Neuronal stem cell (in vitro differentiated cells): ENCODE measurements at regions not wholly inside any gene's neighbourhood (a gene's known extent, or its start where the extent isn't known, plus 50 kb on each side); places are given as distances from the start of the nearest gene placed in this dataset.

Experiments used
- DNase-seq: peaks from one replicate; pipeline ENCODE4 v3.0.0-alpha.2; 2013; ENCODE audit warnings: low spot score
- H2AFZ ChIP-seq: one replicate; pipeline ENCODE4 v1.6.1; 2013; ENCODE audit warnings: mild to moderate bottlenecking, low read length, inconsistent platforms
- H2AK5ac ChIP-seq: 2 replicates; pipeline ENCODE4 v1.6.1; 2013; ENCODE audit warnings: low read depth, mild to moderate bottlenecking, inconsistent platforms, low read length, moderate library complexity, mixed read lengths
- H2BK120ac ChIP-seq: 2 replicates; pipeline ENCODE4 v1.6.1; 2013; ENCODE audit warnings: low read depth, mild to moderate bottlenecking, inconsistent platforms, low read length, moderate library complexity, mixed read lengths
- H2BK12ac ChIP-seq: one replicate; pipeline ENCODE4 v1.6.1; 2013; ENCODE audit warnings: low read length, inconsistent platforms
- H2BK15ac ChIP-seq: 2 replicates; pipeline ENCODE4 v1.6.1; 2013; ENCODE audit warnings: mild to moderate bottlenecking, low read length, inconsistent platforms, mixed read lengths
- H2BK5ac ChIP-seq: one replicate; pipeline ENCODE4 v1.6.1; 2013; ENCODE audit warnings: inconsistent platforms, mild to moderate bottlenecking, low read length, moderate library complexity
- H3K14ac ChIP-seq: one replicate; pipeline ENCODE4 v1.6.1; 2013; ENCODE audit warnings: low read length, inconsistent platforms
- H3K18ac ChIP-seq: 2 replicates; pipeline ENCODE4 v1.6.1; 2013; ENCODE audit warnings: low read length, inconsistent platforms
- H3K23ac ChIP-seq: 2 replicates; pipeline ENCODE4 v1.6.1; 2013; ENCODE audit warnings: low read depth, mild to moderate bottlenecking, mixed read lengths, low read length, inconsistent platforms; ENCODE audit not compliant: poor library complexity
- H3K27ac ChIP-seq: replicated peaks from 3 replicates; pipeline ENCODE4 v1.5.1; 2013; ENCODE audit warnings: low read length, inconsistent platforms
- H3K27me3 ChIP-seq, 3 experiments: 2 replicates each; pipeline ENCODE4 v1.6.1; 2013; ENCODE audit warnings: low read length in 3 of 3, mild to moderate bottlenecking in 2 of 3, inconsistent platforms in 1 of 3, low read depth in 1 of 3, mixed read lengths in 1 of 3, moderate library complexity in 1 of 3; ENCODE audit not compliant: control insufficient read depth in 3 of 3, insufficient read depth in 3 of 3
- H3K36me3 ChIP-seq, 2 donors: replicated peaks in 1 of 2; 2 replicates each; pipeline ENCODE4 v1.6.1; 2013; ENCODE audit warnings: low read length in 2 of 2; ENCODE audit not compliant: control insufficient read depth in 2 of 2, insufficient read depth in 2 of 2
- H3K4ac ChIP-seq: 2 replicates; pipeline ENCODE4 v1.6.1; 2013; ENCODE audit warnings: inconsistent platforms, mild to moderate bottlenecking, low read length, moderate library complexity
- H3K4me1 ChIP-seq, 2 donors: 1 replicate in 1 of 2; 2 replicates in 1 of 2; pipeline ENCODE4 v1.6.1; 2013; ENCODE audit warnings: low read length in 2 of 2, low read depth in 1 of 2; ENCODE audit not compliant: control insufficient read depth in 2 of 2, insufficient read depth in 1 of 2
- H3K4me2 ChIP-seq: one replicate; pipeline ENCODE4 v1.6.1; 2013; ENCODE audit warnings: mild to moderate bottlenecking, low read length, inconsistent platforms; ENCODE audit not compliant: insufficient read depth, poor library complexity, severe bottlenecking
- H3K4me3 ChIP-seq, 2 donors: 2 replicates each; pipeline ENCODE4 v1.5.1; 2013; ENCODE audit warnings: low read length in 2 of 2, mild to moderate bottlenecking in 2 of 2, inconsistent platforms in 1 of 2, moderate library complexity in 1 of 2
- H3K79me1 ChIP-seq: one replicate; pipeline ENCODE4 v1.6.1; 2013; ENCODE audit warnings: low read depth, mild to moderate bottlenecking, inconsistent platforms, low read length, moderate library complexity
- H3K9ac ChIP-seq: one replicate; pipeline ENCODE4 v1.6.1; 2013; ENCODE audit warnings: mild to moderate bottlenecking, low read depth, low read length, inconsistent platforms; ENCODE audit not compliant: poor library complexity
- H3K9me3 ChIP-seq, 2 donors: replicated peaks in 1 of 2; 2 replicates each; pipeline versions ENCODE3 to v1.6.1; 2013; ENCODE audit warnings: low read length in 2 of 2, mild to moderate bottlenecking in 2 of 2, inconsistent platforms in 1 of 2, low read depth in 1 of 2, mixed read lengths in 1 of 2, moderate library complexity in 1 of 2; ENCODE audit not compliant: control insufficient read depth in 2 of 2, insufficient read depth in 1 of 2
- H4K8ac ChIP-seq: one replicate; pipeline ENCODE4 v1.6.1; 2013; ENCODE audit warnings: low read depth, mild to moderate bottlenecking, inconsistent platforms, low read length, moderate library complexity
- H4K91ac ChIP-seq: one replicate; pipeline ENCODE4 v1.6.1; 2013; ENCODE audit warnings: low read length, low read depth, mild to moderate bottlenecking, inconsistent platforms; ENCODE audit not compliant: poor library complexity
- WGBS, 2 donors: extraction: QIAGEN DNeasy Blood & Tissue Kit; methylation state at CpG; one replicate each; pipeline ENCODE4 v1.1.7; 2013; ENCODE audit warnings: missing lambda C conversion rate in 2 of 2, mixed read lengths in 1 of 2; ENCODE audit not compliant: insufficient read length in 2 of 2, insufficient replicate concordance in 1 of 2; ENCODE audit errors: extremely low coverage in 2 of 2; 5-methylcytosine and 5-hydroxymethylcytosine counted together

DNA sequence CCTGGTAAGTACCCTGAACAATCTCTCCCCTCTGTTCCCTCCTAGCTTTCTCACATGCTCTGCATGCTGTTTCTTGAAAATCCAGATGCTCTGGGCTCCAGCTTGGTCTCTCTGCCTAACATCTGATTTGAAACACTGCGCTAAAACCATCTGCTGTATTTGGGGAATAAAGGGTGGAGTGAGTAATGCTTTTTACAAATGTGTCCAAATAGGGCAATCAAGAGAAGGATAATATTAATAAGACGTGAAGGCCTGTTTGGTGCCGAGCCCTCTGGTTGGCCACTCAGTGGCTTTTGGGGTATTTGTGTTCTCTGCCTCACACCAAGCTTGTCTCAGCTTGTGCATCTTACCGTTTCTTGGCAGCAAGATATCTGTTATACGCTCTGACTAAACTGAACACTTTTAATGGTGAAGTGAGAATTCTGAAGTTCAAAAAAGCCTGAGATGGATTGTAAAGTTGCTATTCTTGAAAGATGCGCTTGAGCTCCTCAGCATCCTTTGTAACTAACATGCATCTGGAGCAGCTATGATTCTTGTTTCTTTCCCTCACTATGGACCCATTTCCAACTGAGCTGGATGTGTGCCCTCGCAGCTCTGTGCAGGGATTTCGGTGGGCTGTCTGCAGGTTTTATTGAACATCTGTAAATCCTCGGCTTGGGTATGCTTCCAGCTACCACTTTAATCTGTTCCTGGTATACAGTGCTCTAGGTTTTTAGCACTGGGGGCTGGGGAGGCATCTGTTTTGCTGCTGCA lies 269.4 kb downstream of the RWDD3 start:
- H3K36me3 ChIP-seq = no peaks in the 10 kb centered on the region
- no peak for DNase-seq
- H2AFZ ChIP-seq = no peak overlapping the region
- no peaks in the 10 kb centered on the region for H3K27me3 ChIP-seq
- H3K14ac ChIP-seq = no peak overlapping the region
- H3K9me3 ChIP-seq = no peaks in the 10 kb centered on the region
- no peak overlapping the region for H4K91ac ChIP-seq
- H3K27ac ChIP-seq = no peak overlapping the region
- no peaks in the 10 kb centered on the region for H3K4me1 ChIP-seq
- H2BK12ac ChIP-seq = no peak overlapping the region
- H4K8ac ChIP-seq = no peak overlapping the region
- no CpG with 5 or more reads among the region's 9 CpGs for WGBS, 2 donors
- H2AK5ac ChIP-seq = no peak overlapping the region
- H3K23ac ChIP-seq = no peak overlapping the region
- H3K4ac ChIP-seq = no peak overlapping the region
- no peak overlapping the region for H3K4me3 ChIP-seq
- no peaks in the 10 kb centered on the region for H3K79me1 ChIP-seq
- H2BK15ac ChIP-seq = no peak overlapping the region
- no peak overlapping the region for H3K18ac ChIP-seq
- no peak overlapping the region for H3K4me2 ChIP-seq
- no peak overlapping the region for H3K9ac ChIP-seq
- no peak overlapping the region for H2BK120ac ChIP-seq
- no peak overlapping the region for H2BK5ac ChIP-seq

DNA sequence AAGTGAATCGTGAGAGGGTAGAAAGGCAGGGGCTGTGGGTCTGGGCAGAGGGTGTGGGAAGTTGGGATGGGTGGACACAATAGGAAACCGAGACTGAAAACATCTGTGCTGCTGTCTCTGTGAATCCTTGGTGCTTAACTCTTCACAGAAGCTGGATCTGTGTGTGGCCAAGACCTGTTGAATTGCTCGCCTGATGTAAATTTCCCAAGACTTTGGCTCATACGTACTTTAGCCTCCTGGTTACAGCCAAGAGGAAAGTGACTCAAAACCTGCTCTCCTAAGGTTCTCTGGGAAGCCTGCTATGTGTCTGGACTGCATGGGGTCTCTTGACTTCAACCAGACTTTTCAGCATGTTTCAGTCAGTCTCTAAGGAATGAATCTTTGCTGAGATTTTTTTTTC lies 270.3 kb downstream of the RWDD3 start:
- Histone ChIP-seq H3K79me1 (no peaks in the 10 kb centered on the region), H2BK12ac (no peak overlapping the region), H3K9me3 (no peaks in the 10 kb centered on the region), H3K23ac (no peak overlapping the region), H3K4me1 (no peaks in the 10 kb centered on the region), H3K18ac (no peak overlapping the region), H3K4me3 (no peak overlapping the region), H2BK120ac (no peak overlapping the region), H2BK15ac (no peak overlapping the region), H3K4ac (no peak overlapping the region), H4K8ac (no peak overlapping the region), H4K91ac (no peak overlapping the region), H3K36me3 (no peaks in the 10 kb centered on the region), H2AFZ (no peak overlapping the region), H3K14ac (no peak overlapping the region), H3K4me2 (no peak overlapping the region), H2BK5ac (no peak overlapping the region), H2AK5ac (no peak overlapping the region), H3K27ac (no peak overlapping the region), H3K9ac (no peak overlapping the region), H3K27me3 (no peaks in the 10 kb centered on the region)
- DNase-seq = no peak
- WGBS, 2 donors = no CpG with 5 or more reads among the region's 4 CpGs

GRCh38 chr1:95506736-95507414 lies 272.9 kb downstream of the RWDD3 start:
- Histone ChIP-seq H2BK15ac (no peak overlapping the region), H3K9ac (no peak overlapping the region), H3K23ac (no peak overlapping the region), H4K8ac (no peak overlapping the region), H3K4ac (no peak overlapping the region), H3K14ac (no peak overlapping the region), H3K4me2 (no peak overlapping the region), H3K27ac (no peak overlapping the region), H2AK5ac (no peak overlapping the region), H2BK5ac (no peak overlapping the region), H2BK12ac (no peak overlapping the region), H3K4me1 (no peaks in the 10 kb centered on the region), H3K27me3 (no peaks in the 10 kb centered on the region), H3K4me3 (no peak overlapping the region), H2AFZ (no peak overlapping the region), H3K9me3 (no peaks in the 10 kb centered on the region), H4K91ac (no peak overlapping the region), H3K36me3 (no peaks in the 10 kb centered on the region), H3K18ac (no peak overlapping the region), H2BK120ac (no peak overlapping the region), H3K79me1 (no peaks in the 10 kb centered on the region)
- WGBS, 2 donors = no CpG with 5 or more reads among the region's 4 CpGs
- DNase-seq = no peak

DNA sequence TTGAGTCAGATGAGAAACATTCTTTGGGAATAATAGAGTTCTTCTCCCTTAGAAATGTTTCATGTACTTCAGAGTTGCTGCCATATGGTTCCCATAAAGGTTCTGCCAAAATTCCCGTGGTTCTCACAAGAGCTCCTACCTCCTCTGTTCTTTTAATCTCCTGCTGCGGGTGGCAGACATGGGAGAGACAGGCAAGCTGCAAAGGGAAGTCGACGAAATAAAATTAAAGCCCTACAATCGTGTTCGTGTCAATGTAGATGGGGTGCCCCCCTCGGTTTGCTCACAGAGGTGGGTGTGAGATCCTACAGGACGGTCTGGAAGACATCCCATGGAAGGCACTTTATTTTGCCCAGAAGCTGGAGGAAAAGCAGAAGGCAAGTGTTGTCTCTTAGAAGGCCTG lies 276.0 kb downstream of the RWDD3 start:
- H3K36me3 ChIP-seq = no peaks in the 10 kb centered on the region
- no peak overlapping the region for H3K4me2 ChIP-seq
- no peak overlapping the region for H3K27ac ChIP-seq
- H3K79me1 ChIP-seq = no peaks in the 10 kb centered on the region
- H4K91ac ChIP-seq = no peak overlapping the region
- H3K23ac ChIP-seq = no peak overlapping the region
- H3K27me3 ChIP-seq = no peaks in the 10 kb centered on the region
- H3K4ac ChIP-seq = no peak overlapping the region
- H2AK5ac ChIP-seq = no peak overlapping the region
- no peak overlapping the region for H2BK12ac ChIP-seq
- H3K18ac ChIP-seq = peak overlapping the region; percentile 15
- DNase-seq = no peak
- no peaks in the 10 kb centered on the region for H3K9me3 ChIP-seq
- H3K4me3 ChIP-seq = no peak overlapping the region
- H2BK120ac ChIP-seq = no peak overlapping the region
- no peak overlapping the region for H3K9ac ChIP-seq
- H2AFZ ChIP-seq = no peak overlapping the region
- H3K14ac ChIP-seq = no peak overlapping the region
- H4K8ac ChIP-seq = no peak overlapping the region
- no CpG with 5 or more reads among the region's 8 CpGs for WGBS, 2 donors
- no peak overlapping the region for H2BK5ac ChIP-seq
- H2BK15ac ChIP-seq = no peak overlapping the region
- H3K4me1 ChIP-seq = no peaks in the 10 kb centered on the region
